Activated T-cell treated with anti-CD3 and anti-CD28 coated beads, Interleukin-2, amount 50 U/mL, for 72 hours (primary cell): ENCODE measurements at regions not wholly inside any gene's neighbourhood (a gene's known extent, or its start where the extent isn't known, plus 50 kb on each side); places are given as distances from the start of the nearest gene placed in this dataset.
"Not testable (repeated sequence)": the region's sequence is repeated elsewhere in the genome, so short reads cannot be mapped to it uniquely, and the experiment has no call there.

ENCODE experiments used
- ATAC-seq, 2 donors: fragments of 150-1000 bp; cut with Tn5 transposase; replicated peaks in 1 of 2; 2 replicates each; pipeline ENCODE4 v1.10.0; 2021; ENCODE audit warnings: moderate library complexity in 2 of 2, mild to moderate bottlenecking in 1 of 2
- DNase-seq, 2 donors: peaks; one replicate each; pipeline ENCODE4 v3.0.0; 2021 to 2022; ENCODE audit warnings: mixed read lengths in 1 of 2
- H3K27ac Mint-ChIP-seq: one replicate; pipeline ENCODE4 v1.8.0; 2022; ENCODE audit warnings: mild to moderate bottlenecking, moderate library complexity, mixed read lengths
- H3K27me3 Mint-ChIP-seq: one replicate; pipeline ENCODE4 v1.8.0; 2022; ENCODE audit warnings: low read depth, mixed read lengths
- H3K36me3 Mint-ChIP-seq, 2 donors: one replicate each; pipeline ENCODE4 v1.8.0; 2022; ENCODE audit warnings: mixed read lengths in 2 of 2, mild to moderate bottlenecking in 1 of 2; ENCODE audit not compliant: insufficient read depth in 2 of 2
- H3K4me1 Mint-ChIP-seq: one replicate; pipeline ENCODE4 v1.8.0; 2022; ENCODE audit warnings: low read depth, mixed read lengths
- H3K4me3 Mint-ChIP-seq, 2 donors: one replicate each; pipeline ENCODE4 v1.8.0; 2022; ENCODE audit warnings: mild to moderate bottlenecking in 2 of 2, mixed read lengths in 2 of 2, moderate library complexity in 2 of 2
- H3K9me3 Mint-ChIP-seq, 2 donors: one replicate each; pipeline ENCODE4 v1.8.0; 2022; ENCODE audit warnings: mixed read lengths in 2 of 2

DNA sequence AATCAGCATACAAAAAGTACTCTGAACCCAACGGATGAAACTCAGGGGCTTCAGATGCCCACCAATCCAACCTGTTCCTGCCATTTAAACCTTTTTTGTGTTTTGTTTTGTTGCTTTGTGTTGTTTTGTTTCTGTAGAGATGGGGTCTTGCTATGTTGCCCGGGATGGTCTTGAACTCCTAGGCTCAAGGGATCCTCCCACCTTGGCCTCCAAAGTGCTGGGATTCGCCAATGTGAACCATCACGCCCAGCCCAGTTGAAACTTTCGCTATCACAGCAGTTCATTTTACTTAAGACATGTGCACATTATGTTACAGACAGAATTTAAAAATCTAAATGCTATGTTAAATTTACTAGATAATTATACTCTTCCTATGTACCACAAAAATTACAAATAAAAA is 101.6 kb downstream of the SKIDA1 start:
- Mint-ChIP-seq H3K9me3 (peaks cover 0 to 2% of the 10 kb centered on the region in 2 donors), H3K36me3 (peaks cover 0 to 5% of the 10 kb centered on the region in 2 donors), H3K27me3 (no peaks in the 10 kb centered on the region), H3K4me1 (peaks cover 5% of the 10 kb centered on the region), H3K4me3 (no peak overlapping the region), H3K27ac (no peak overlapping the region)
- no peak for ATAC-seq
- no peak for DNase-seq

DNA sequence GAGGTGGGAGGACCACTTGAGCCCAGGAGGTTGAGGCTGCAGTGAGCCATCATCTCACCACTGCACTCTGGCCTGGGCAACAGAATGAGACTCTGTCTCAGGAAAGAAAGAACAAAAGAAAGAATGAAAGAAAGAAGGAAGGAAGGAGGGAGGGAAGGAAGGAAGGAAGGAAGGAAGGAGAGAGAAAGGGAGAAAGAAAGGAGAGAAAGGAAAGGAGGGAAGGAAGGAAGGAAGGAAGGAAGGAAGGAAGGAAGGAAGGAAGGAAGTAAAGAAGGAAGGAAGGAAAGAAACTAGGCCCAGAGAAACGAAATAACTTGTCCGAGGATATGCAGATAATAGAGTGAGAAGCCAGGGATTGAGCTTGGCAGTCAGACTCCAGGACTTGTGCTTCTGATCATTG is 102.1 kb downstream of the SKIDA1 start:
- Mint-ChIP-seq H3K4me3 (no peak overlapping the region), H3K36me3 (peaks cover 0 to 5% of the 10 kb centered on the region in 2 donors), H3K27me3 (no peaks in the 10 kb centered on the region), H3K9me3 (peaks cover 0 to 2% of the 10 kb centered on the region in 2 donors), H3K4me1 (peaks cover 5% of the 10 kb centered on the region), H3K27ac (no peak overlapping the region)
- DNase-seq (no peak), ATAC-seq (no peak)

- no peaks in the 10 kb centered on the region for H3K27me3 Mint-ChIP-seq
- H3K4me3 Mint-ChIP-seq: no peak overlapping the region
- H3K36me3 Mint-ChIP-seq: no peaks in the 10 kb centered on the region
- H3K27ac Mint-ChIP-seq: no peak overlapping the region
- no peaks in the 10 kb centered on the region for H3K9me3 Mint-ChIP-seq
- no peak for DNase-seq
- ATAC-seq: no peak
- H3K4me1 Mint-ChIP-seq: peaks cover 5% of the 10 kb centered on the region
These were observed 103.7 kb downstream of the SKIDA1 start for GRCh38 chr10:21421794-21422193.

DNA sequence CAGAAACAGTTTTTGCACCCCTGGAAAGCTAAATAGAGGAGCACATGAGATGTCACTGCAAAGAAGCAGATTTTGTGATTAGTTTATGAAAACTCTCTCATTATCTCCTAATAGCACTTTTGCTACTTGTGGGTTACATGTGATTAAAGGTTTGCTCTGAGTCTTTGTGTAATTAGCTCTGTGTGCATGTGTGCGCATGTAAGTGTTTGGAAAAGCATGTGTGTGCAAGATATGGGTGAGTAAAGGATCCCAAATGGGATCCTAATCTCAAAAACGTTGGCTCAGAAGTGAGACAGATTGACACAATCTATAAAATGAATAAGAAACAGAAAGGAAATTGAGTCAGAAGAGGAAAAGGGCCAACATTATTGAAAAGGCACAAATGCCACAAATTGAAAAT is 104.5 kb downstream of the SKIDA1 start:
- H3K9me3 Mint-ChIP-seq: no peaks in the 10 kb centered on the region

GRCh38 chr10:21418981-21419576 is 106.4 kb downstream of the SKIDA1 start:
- H3K27me3 Mint-ChIP-seq, H3K4me1 Mint-ChIP-seq, H3K9me3 Mint-ChIP-seq, H3K36me3 Mint-ChIP-seq, DNase-seq, ATAC-seq, H3K27ac Mint-ChIP-seq, H3K4me3 Mint-ChIP-seq: not testable (repeated sequence)

More for the DNA sequence above, 104.5 kb downstream of the SKIDA1 start:
- no peak overlapping the region for H3K4me3 Mint-ChIP-seq
- no peaks in the 10 kb centered on the region for H3K36me3 Mint-ChIP-seq
- ATAC-seq: no peak
- H3K27ac Mint-ChIP-seq: no peak overlapping the region
- H3K27me3 Mint-ChIP-seq: no peaks in the 10 kb centered on the region
- peaks cover 5% of the 10 kb centered on the region for H3K4me1 Mint-ChIP-seq
- no peak for DNase-seq

DNA sequence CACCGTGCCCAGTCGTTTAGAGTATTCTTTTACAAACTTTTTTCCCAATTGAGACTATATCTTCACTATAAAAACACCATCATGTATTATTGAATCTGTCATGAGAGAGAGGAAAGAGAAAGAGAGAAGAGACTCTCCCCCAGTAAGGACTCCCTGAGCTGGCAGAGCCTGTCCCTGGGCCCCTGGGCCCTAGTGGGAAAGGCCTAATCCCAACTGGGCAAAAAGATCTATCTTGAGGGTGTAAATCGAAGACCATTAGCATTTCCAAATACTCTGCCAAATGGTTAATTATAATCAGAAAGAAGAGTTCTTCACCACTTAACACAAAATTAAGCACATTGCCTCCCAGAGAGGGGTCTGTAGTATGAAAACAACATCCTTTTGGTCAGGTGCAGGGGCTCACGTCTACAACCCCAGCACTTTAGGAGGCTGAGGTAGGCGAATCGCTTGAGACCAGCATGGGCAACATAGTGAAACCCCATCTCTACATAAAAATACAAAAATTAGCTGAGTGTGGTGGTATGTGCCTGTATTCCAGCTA is 108.2 kb downstream of the SKIDA1 start:
- Mint-ChIP-seq H3K27ac (no peak overlapping the region), H3K9me3 (no peaks in the 10 kb centered on the region), H3K36me3 (no peaks in the 10 kb centered on the region), H3K27me3 (no peaks in the 10 kb centered on the region), H3K4me1 (peaks cover 12% of the 10 kb centered on the region), H3K4me3 (no peak overlapping the region)
- ATAC-seq (no peak), DNase-seq (no peak)

DNA sequence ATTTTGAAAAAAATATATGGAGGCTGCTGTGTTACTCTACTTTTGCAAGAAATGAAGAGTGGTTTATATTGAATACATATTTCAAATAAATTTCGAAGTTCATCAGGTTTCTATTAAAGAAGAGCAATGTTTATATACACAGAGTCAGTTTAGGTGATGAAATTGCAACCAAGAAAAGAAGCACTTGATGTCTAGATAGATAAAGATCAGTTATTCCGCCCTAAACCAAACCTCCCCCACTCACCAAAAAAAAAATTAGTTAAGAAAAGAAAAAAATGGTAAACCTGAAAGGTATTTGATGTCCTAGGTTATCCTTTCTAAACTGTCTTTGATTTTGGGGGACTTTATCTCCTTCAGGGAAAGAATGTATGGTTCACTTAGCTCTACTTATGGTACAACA is 111.8 kb downstream of the SKIDA1 start:
- no peaks in the 10 kb centered on the region for H3K9me3 Mint-ChIP-seq
- H3K36me3 Mint-ChIP-seq: no peaks in the 10 kb centered on the region
- no peak for DNase-seq
- no peak for ATAC-seq
- H3K27ac Mint-ChIP-seq: no peak overlapping the region
- H3K4me1 Mint-ChIP-seq: peaks cover 7% of the 10 kb centered on the region
- no peaks in the 10 kb centered on the region for H3K27me3 Mint-ChIP-seq
- no peak overlapping the region for H3K4me3 Mint-ChIP-seq

- no peaks in the 10 kb centered on the region for H3K36me3 Mint-ChIP-seq
- no peak overlapping the region for H3K27ac Mint-ChIP-seq
These were observed 112.2 kb downstream of the SKIDA1 start for GRCh38 chr10:21413268-21413667.

GRCh38 chr10:21406595-21407193 is 118.8 kb downstream of the SKIDA1 start:
- Mint-ChIP-seq H3K9me3 (no peaks in the 10 kb centered on the region), H3K36me3 (no peaks in the 10 kb centered on the region), H3K27me3 (no peaks in the 10 kb centered on the region), H3K4me3 (peak overlapping the region; percentile 42 to 79), H3K4me1 (peaks cover 15% of the 10 kb centered on the region), H3K27ac (peak overlapping the region; percentile 74)
- ATAC-seq (peak; percentile 77 to 83), DNase-seq (peak; percentile 4 to 29)

More at GRCh38 chr10:21413268-21413667, 112.2 kb downstream of the SKIDA1 start:
- ATAC-seq (no peak), DNase-seq (no peak)
- Mint-ChIP-seq H3K4me3 (no peak overlapping the region), H3K4me1 (peaks cover 7% of the 10 kb centered on the region), H3K9me3 (no peaks in the 10 kb centered on the region), H3K27me3 (no peaks in the 10 kb centered on the region)

GRCh38 chr10:21405981-21406380 is 119.5 kb downstream of the SKIDA1 start:
- Mint-ChIP-seq H3K27me3 (no peaks in the 10 kb centered on the region), H3K4me1 (peaks cover 15% of the 10 kb centered on the region), H3K9me3 (no peaks in the 10 kb centered on the region), H3K27ac (peak overlapping the region; percentile 74), H3K36me3 (no peaks in the 10 kb centered on the region), H3K4me3 (peak overlapping the region in 1 of 2 donors; percentile 79)
- DNase-seq (no peak), ATAC-seq (no peak)

- ATAC-seq (no peak), DNase-seq (no peak)
- Mint-ChIP-seq H3K4me3 (no peak overlapping the region), H3K27ac (no peak overlapping the region), H3K4me1 (peaks cover 19% of the 10 kb centered on the region), H3K9me3 (no peaks in the 10 kb centered on the region), H3K27me3 (no peaks in the 10 kb centered on the region), H3K36me3 (no peaks in the 10 kb centered on the region)
These were observed 122.0 kb downstream of the SKIDA1 start for GRCh38 chr10:21403256-21404015.

DNA sequence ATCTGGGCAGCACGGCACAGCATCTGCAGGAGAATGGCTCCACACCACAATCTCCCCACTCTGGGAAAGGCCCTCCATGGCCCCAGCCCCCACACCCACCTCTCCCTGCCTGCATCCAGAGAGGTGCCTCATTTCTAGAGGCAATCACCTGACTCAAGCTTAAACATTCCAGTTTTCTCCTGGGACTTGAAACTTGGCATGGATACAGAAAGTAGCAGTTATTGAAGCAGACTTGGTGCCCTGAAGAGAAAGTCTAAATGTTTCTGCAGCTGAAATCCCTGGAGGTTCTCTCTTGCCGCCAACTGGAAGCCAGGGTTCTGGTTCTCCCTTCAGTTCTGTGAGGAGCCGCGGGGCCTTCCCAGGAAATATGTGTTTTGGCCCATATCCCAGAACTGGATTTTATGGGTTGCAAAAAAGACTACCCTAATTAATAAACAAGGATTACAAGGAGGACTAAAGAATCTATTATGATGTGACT is 122.8 kb downstream of the SKIDA1 start:
- H3K27me3 Mint-ChIP-seq: no peaks in the 10 kb centered on the region
- ATAC-seq (no peak), DNase-seq (no peak)
- H3K4me3 Mint-ChIP-seq: no peak overlapping the region
- no peaks in the 10 kb centered on the region for H3K9me3 Mint-ChIP-seq
- H3K4me1 Mint-ChIP-seq: peaks cover 19% of the 10 kb centered on the region
- H3K27ac Mint-ChIP-seq: no peak overlapping the region
- no peaks in the 10 kb centered on the region for H3K36me3 Mint-ChIP-seq

DNA sequence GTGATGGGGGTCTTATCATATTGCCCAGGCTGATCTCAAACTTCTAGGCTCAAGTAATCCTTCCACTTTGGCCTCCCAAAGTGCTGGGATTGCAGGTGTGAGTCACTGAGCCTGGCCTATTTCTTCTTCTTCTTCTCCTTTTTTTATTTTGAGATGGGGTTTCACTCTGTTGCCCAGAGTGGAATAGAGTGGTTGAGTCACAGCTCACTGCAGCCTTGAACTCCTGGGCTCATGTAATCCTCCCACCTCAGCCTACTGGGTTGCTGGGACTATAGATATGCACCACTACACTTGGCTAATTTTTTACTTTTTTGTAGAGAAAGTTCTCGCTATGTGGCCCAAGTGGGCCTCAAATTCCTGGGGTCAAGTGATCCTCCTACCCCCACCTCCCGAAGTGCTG is 124.3 kb downstream of the SKIDA1 start:
- H3K36me3 Mint-ChIP-seq: no peaks in the 10 kb centered on the region
- no peak overlapping the region for H3K4me3 Mint-ChIP-seq
- H3K27ac Mint-ChIP-seq: no peak overlapping the region
- H3K4me1 Mint-ChIP-seq: peaks cover 5% of the 10 kb centered on the region
- no peaks in the 10 kb centered on the region for H3K27me3 Mint-ChIP-seq
- DNase-seq (no peak), ATAC-seq (no peak)
- no peaks in the 10 kb centered on the region for H3K9me3 Mint-ChIP-seq
